Calu3 (cell line): ENCODE measurements at regions not wholly inside any gene's neighbourhood (a gene's known extent, or its start where the extent isn't known, plus 50 kb on each side); places are given as distances from the start of the nearest gene placed in this dataset.

Experiments
- BruUV-seq: library from RNA; stranded (reverse); fragments of 400-500 nt; replicated peaks from 2 replicates; lab custom pipeline; 2021; lab: Mats Ljungman, UMichigan
- CTCF ChIA-PET: fragments of 300-600 bp; sonication (Branson Sonifier 250); formaldehyde crosslinking; loops from one replicate; lab custom pipeline; 2022; ENCODE audit warnings: antibody characterized with exemption; lab: Charles Lee
- DNase-seq: peaks from one replicate; pipeline ENCODE4 v3.0.0; 2022
- H3K27ac Mint-ChIP-seq: one replicate; pipeline ENCODE4 v1.8.0; 2022; ENCODE audit warnings: mixed read lengths; ENCODE audit not compliant: unreplicated experiment
- H3K27me3 Mint-ChIP-seq: one replicate; pipeline ENCODE4 v1.8.0; 2022; ENCODE audit warnings: mixed read lengths; ENCODE audit not compliant: unreplicated experiment
- H3K36me3 Mint-ChIP-seq: one replicate; pipeline ENCODE4 v1.8.0; 2022; ENCODE audit warnings: mild to moderate bottlenecking, moderate library complexity, mixed read lengths; ENCODE audit not compliant: insufficient read depth, unreplicated experiment
- H3K4me1 Mint-ChIP-seq: one replicate; pipeline ENCODE4 v1.8.0; 2022; ENCODE audit warnings: mild to moderate bottlenecking, low read depth, mixed read lengths; ENCODE audit not compliant: unreplicated experiment
- H3K4me3 Mint-ChIP-seq: one replicate; pipeline ENCODE4 v1.8.0; 2022; ENCODE audit warnings: mild to moderate bottlenecking, low read depth, moderate library complexity, mixed read lengths; ENCODE audit not compliant: unreplicated experiment
- H3K9me3 Mint-ChIP-seq: one replicate; pipeline ENCODE4 v1.8.0; 2022; ENCODE audit warnings: low read depth, mixed read lengths; ENCODE audit not compliant: unreplicated experiment
- intact Hi-C: fragments of 100-400 bp; cut with micrococcal nuclease; formaldehyde crosslinking; loops from one replicate; pipeline ENCODE4 v1.10.0; 2022; ENCODE audit not compliant: unreplicated experiment
- TF ChIP-seq, protein P1 (sequence below): fragments of 200-600 bp; IDR thresholded peaks from one replicate; pipeline ENCODE4 v1.8.0; 2022; ENCODE audit warnings: antibody characterized with exemption; ENCODE audit not compliant: unreplicated experiment

DNA sequence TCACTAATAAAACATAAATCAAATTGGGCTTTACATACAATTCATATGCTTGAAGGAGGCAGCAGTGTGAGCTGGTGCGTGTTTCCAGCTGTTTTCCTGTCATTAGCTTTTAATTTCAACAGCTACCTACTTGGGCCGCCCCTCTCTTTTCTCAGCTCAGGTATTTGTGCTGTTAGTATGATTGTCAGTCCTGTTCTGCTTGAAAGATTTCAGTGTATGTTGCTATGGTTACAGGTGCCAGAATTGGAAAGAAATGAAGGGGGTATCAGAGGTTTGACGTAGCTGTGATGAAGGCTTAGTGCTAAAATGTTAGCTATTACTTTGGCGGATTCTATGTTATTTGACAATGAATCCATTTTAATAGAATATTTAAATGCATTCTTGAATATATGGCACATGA is 440.3 kb downstream of the ZIC3 start:
- H3K36me3 Mint-ChIP-seq: no peaks in the 10 kb centered on the region
- DNase-seq: no peak
- no peaks in the 10 kb centered on the region for H3K27me3 Mint-ChIP-seq
- H3K4me3 Mint-ChIP-seq: no peak overlapping the region
- intact Hi-C loops: no loop called here
- H3K27ac Mint-ChIP-seq: no peak overlapping the region
- TF ChIP-seq, protein P1, sequence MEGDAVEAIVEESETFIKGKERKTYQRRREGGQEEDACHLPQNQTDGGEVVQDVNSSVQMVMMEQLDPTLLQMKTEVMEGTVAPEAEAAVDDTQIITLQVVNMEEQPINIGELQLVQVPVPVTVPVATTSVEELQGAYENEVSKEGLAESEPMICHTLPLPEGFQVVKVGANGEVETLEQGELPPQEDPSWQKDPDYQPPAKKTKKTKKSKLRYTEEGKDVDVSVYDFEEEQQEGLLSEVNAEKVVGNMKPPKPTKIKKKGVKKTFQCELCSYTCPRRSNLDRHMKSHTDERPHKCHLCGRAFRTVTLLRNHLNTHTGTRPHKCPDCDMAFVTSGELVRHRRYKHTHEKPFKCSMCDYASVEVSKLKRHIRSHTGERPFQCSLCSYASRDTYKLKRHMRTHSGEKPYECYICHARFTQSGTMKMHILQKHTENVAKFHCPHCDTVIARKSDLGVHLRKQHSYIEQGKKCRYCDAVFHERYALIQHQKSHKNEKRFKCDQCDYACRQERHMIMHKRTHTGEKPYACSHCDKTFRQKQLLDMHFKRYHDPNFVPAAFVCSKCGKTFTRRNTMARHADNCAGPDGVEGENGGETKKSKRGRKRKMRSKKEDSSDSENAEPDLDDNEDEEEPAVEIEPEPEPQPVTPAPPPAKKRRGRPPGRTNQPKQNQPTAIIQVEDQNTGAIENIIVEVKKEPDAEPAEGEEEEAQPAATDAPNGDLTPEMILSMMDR: no peak
- CTCF ChIA-PET: no interaction called here
- peaks cover 2% of the 10 kb centered on the region for H3K9me3 Mint-ChIP-seq
- no TSS peak for BruUV-seq
- no peaks in the 10 kb centered on the region for H3K4me1 Mint-ChIP-seq

DNA sequence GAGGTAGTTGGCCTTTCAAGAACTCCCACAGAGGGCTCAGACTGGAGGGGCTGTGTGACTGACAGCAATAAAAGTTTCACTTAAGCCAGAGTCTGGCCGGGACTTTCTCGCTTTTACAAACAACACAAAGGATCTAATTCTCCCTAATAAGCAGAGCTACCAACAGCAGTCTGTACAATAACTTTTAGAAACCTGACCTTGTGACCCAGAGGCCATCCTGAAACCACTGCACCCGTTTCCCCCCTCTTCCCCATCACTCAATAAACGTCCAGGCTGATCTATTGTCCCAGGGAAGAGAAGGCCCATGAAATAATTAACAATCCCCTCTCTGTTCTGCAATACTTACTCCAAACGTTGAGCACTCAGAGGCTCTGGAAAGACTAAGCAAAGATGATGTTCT is 442.4 kb downstream of the ZIC3 start:
- CTCF ChIA-PET: no interaction called here
- TF ChIP-seq, protein P1: no peak

DNA sequence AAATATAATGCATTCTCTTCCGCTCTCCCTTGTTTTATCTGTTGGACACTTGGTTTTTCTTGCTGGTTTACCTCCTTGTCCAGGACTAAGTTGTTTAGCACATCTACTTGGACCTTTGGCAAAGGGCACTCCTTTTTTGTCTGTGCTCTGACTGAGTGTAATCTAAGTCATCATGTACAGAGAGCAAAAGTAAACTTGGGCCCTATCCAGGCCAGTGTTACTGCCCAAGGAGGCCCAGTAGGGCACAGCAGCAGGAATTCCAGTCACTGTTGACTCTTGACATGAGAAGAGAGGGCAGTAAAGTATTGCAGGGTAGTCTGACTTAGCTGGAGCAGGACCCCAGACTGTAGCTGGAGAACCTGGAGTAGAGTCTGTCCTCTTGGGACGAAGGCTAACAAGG is 445.5 kb downstream of the ZIC3 start:
- TF ChIP-seq, protein P1: no peak
- Mint-ChIP-seq H3K36me3 (no peaks in the 10 kb centered on the region), H3K27me3 (no peaks in the 10 kb centered on the region), H3K9me3 (peaks cover 7% of the 10 kb centered on the region), H3K27ac (no peak overlapping the region), H3K4me1 (no peaks in the 10 kb centered on the region), H3K4me3 (no peak overlapping the region)
- no TSS peak for BruUV-seq
- CTCF ChIA-PET: no interaction called here
- DNase-seq: no peak
- intact Hi-C loops: no loop called here

More for the DNA sequence above, 442.4 kb downstream of the ZIC3 start:
- Mint-ChIP-seq H3K27ac (no peak overlapping the region), H3K36me3 (no peaks in the 10 kb centered on the region), H3K27me3 (no peaks in the 10 kb centered on the region), H3K4me1 (no peaks in the 10 kb centered on the region), H3K9me3 (peaks cover 4% of the 10 kb centered on the region), H3K4me3 (no peak overlapping the region)
- intact Hi-C loops: no loop called here
- BruUV-seq: no TSS peak
- DNase-seq: no peak

DNA sequence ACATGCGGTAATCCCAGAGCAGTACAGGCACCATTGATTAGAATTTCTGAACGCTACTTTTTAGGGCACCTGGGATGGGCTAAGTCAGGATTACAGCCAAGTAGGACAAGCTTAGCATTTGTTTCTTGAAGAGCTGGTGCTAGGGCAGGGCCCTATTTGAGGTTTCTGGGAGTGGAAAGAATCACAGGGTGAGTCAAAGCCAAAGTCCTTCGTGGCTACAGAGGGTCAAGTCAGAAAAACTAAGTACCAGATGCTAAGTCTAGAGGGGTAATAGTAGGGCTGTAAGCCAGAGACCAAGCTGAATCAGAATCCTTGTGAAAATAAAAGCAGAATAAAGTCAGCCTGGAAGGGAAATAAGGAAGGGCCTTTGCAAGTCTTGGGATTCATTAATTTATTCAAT is 448.6 kb downstream of the ZIC3 start:
- intact Hi-C loops: no loop called here
- CTCF ChIA-PET: no interaction called here
- H3K36me3 Mint-ChIP-seq: no peaks in the 10 kb centered on the region

More for the DNA sequence above, 448.6 kb downstream of the ZIC3 start:
- H3K4me3 Mint-ChIP-seq: no peak overlapping the region
- TF ChIP-seq, protein P1: no peak
- no peaks in the 10 kb centered on the region for H3K27me3 Mint-ChIP-seq
- peaks cover 5% of the 10 kb centered on the region for H3K9me3 Mint-ChIP-seq
- no TSS peak for BruUV-seq
- no peaks in the 10 kb centered on the region for H3K4me1 Mint-ChIP-seq
- no peak for DNase-seq
- no peak overlapping the region for H3K27ac Mint-ChIP-seq
